ENCODE measurements at regions not wholly inside any gene's neighbourhood (a gene's known extent, or its start where the extent isn't known, plus 50 kb on each side); places are given as distances from the start of the nearest gene placed in this dataset.

GRCh38 chr22:48957311-48957986, 870.2 kb downstream of the BRD1 start:
- DNase-seq (ENCODE audit: extremely low read depth, insufficient read length), result no peak
- H3K4me3 ChIP-seq (replicated peaks; ENCODE audit: low read depth, low read length), result no peak overlapping the region
- no peaks in the 10 kb centered on the region for H3K27me3 ChIP-seq (replicated peaks; ENCODE audit: control insufficient read depth, insufficient read depth, low read length)
- no peaks in the 10 kb centered on the region for H3K36me3 ChIP-seq (ENCODE audit: control insufficient read depth, insufficient read depth, low read length)
- TF ChIP-seq CTCF (IDR thresholded peaks at IDR 0.05; ENCODE audit: insufficient read depth, low read length, poor library complexity, severe bottlenecking), result no peak

- Histone ChIP-seq H3K27me3 (replicated peaks; ENCODE audit: control insufficient read depth, insufficient read depth, low read length) (no peaks in the 10 kb centered on the region), H3K36me3 (ENCODE audit: control insufficient read depth, insufficient read depth, low read length) (no peaks in the 10 kb centered on the region), H3K4me3 (replicated peaks; ENCODE audit: low read depth, low read length) (no peak overlapping the region)
- no peak for TF ChIP-seq CTCF (IDR thresholded peaks at IDR 0.05; ENCODE audit: insufficient read depth, low read length, poor library complexity, severe bottlenecking)
- no peak for DNase-seq (ENCODE audit: extremely low read depth, insufficient read length)
Measured at GRCh38 chr22:48955351-48956311, 872.0 kb downstream of the BRD1 start.

- TF ChIP-seq CTCF (IDR thresholded peaks at IDR 0.05; ENCODE audit: insufficient read depth, low read length, poor library complexity, severe bottlenecking), result no peak
- no peaks in the 10 kb centered on the region for H3K27me3 ChIP-seq (replicated peaks; ENCODE audit: control insufficient read depth, insufficient read depth, low read length)
- no peak overlapping the region for H3K4me3 ChIP-seq (replicated peaks; ENCODE audit: low read depth, low read length)
- H3K36me3 ChIP-seq (ENCODE audit: control insufficient read depth, insufficient read depth, low read length), result no peaks in the 10 kb centered on the region
- no peak for DNase-seq (ENCODE audit: extremely low read depth, insufficient read length)
Measured at GRCh38 chr22:48954781-48955311, 872.8 kb downstream of the BRD1 start.

- Histone ChIP-seq H3K4me3 (replicated peaks; ENCODE audit: low read depth, low read length) (no peak overlapping the region), H3K27me3 (replicated peaks; ENCODE audit: control insufficient read depth, insufficient read depth, low read length) (no peaks in the 10 kb centered on the region), H3K36me3 (ENCODE audit: control insufficient read depth, insufficient read depth, low read length) (no peaks in the 10 kb centered on the region)
- TF ChIP-seq CTCF (IDR thresholded peaks at IDR 0.05; ENCODE audit: insufficient read depth, low read length, poor library complexity, severe bottlenecking), result no peak
- DNase-seq (ENCODE audit: extremely low read depth, insufficient read length), result no peak
Measured at GRCh38 chr22:48953830-48954229, 873.8 kb downstream of the BRD1 start.

- Histone ChIP-seq H3K4me3 (replicated peaks; ENCODE audit: low read depth, low read length) (no peak overlapping the region), H3K36me3 (ENCODE audit: control insufficient read depth, insufficient read depth, low read length) (no peaks in the 10 kb centered on the region), H3K27me3 (replicated peaks; ENCODE audit: control insufficient read depth, insufficient read depth, low read length) (no peaks in the 10 kb centered on the region)
- no peak for TF ChIP-seq CTCF (IDR thresholded peaks at IDR 0.05; ENCODE audit: insufficient read depth, low read length, poor library complexity, severe bottlenecking)
- DNase-seq (ENCODE audit: extremely low read depth, insufficient read length), result no peak
Measured at GRCh38 chr22:48953103-48953720, 874.5 kb downstream of the BRD1 start.
